ENCODE measurements at regions not wholly inside any gene's neighbourhood (a gene's known extent, or its start where the extent isn't known, plus 50 kb on each side); places are given as distances from the start of the nearest gene placed in this dataset.

GRCh38 chr2:19667536-19667949 is 234.2 kb downstream of the TTC32 start (continued):
- TF ChIP-seq MEIS1 (CRISPR knock-in tag; IDR thresholded peaks at IDR 0.05; ENCODE audit: borderline replicate concordance) (no peak), ZNF292 (tag by site-specific recombination; IDR thresholded peaks at IDR 0.05; ENCODE audit: borderline replicate concordance, low read depth) (no peak), KLF7 (tag by site-specific recombination; IDR thresholded peaks at IDR 0.05; ENCODE audit: borderline replicate concordance) (0 out of 2 replicates have a peak, but pooled peaks have one; percentile 55), ZNF394 (tag by site-specific recombination; IDR thresholded peaks at IDR 0.05; ENCODE audit: borderline replicate concordance) (peak; percentile 28; the same call in 1 of the 2 replicates), SCRT1 (tag by site-specific recombination; IDR thresholded peaks at IDR 0.05; ENCODE audit: borderline replicate concordance) (peak; percentile 89), ZSCAN30 (tag by site-specific recombination; IDR thresholded peaks at IDR 0.05) (peak; percentile 94), ZNF148 (tag by site-specific recombination; IDR thresholded peaks at IDR 0.05; ENCODE audit: borderline replicate concordance) (no peak), ZNF548 (tag by site-specific recombination; IDR thresholded peaks at IDR 0.05) (no peak), ZFP41 (tag by site-specific recombination; IDR thresholded peaks at IDR 0.05; ENCODE audit: borderline replicate concordance) (no peak), ZFHX2 (tag by site-specific recombination; conservative IDR thresholded peaks at IDR 0.05) (no peak), ZNF23 (tag by site-specific recombination; IDR thresholded peaks at IDR 0.05; ENCODE audit: borderline replicate concordance) (no peak), ZNF747 (tag by site-specific recombination; IDR thresholded peaks at IDR 0.05) (no peak), HOXD13 (CRISPR knock-in tag; IDR thresholded peaks at IDR 0.05; ENCODE audit: borderline replicate concordance) (peak; percentile 95), ZNF184 (tag by site-specific recombination; IDR thresholded peaks at IDR 0.05) (no peak), ZBTB6 (tag by site-specific recombination; IDR thresholded peaks at IDR 0.05) (no peak), ZNF791 (tag by site-specific recombination; IDR thresholded peaks at IDR 0.05) (no peak), ZBTB10 (tag by site-specific recombination; IDR thresholded peaks at IDR 0.05) (no peak), REPIN1 (tag by site-specific recombination; IDR thresholded peaks at IDR 0.05; ENCODE audit: low read depth) (no peak), ZNF623 (tag by site-specific recombination; IDR thresholded peaks at IDR 0.05) (no peak), ZNF544 (tag by site-specific recombination; IDR thresholded peaks at IDR 0.05) (no peak), FEZF1 (tag by site-specific recombination; IDR thresholded peaks at IDR 0.05) (peak; percentile 99), PATZ1 (tag by site-specific recombination; IDR thresholded peaks at IDR 0.05) (peak; percentile 68), ZNF132 (tag by site-specific recombination; IDR thresholded peaks at IDR 0.05; ENCODE audit: borderline replicate concordance) (no peak), ZNF600 (tag by site-specific recombination; IDR thresholded peaks at IDR 0.05) (no peak), ZNF626 (tag by site-specific recombination; IDR thresholded peaks at IDR 0.05) (no peak), GLIS2 (tag by site-specific recombination; IDR thresholded peaks at IDR 0.05) (peak; percentile 66), BCL11B (tag by site-specific recombination; IDR thresholded peaks at IDR 0.05; ENCODE audit: low read depth) (peak; percentile 70; the same call in 1 of the 2 replicates), ZNF48 (tag by site-specific recombination; IDR thresholded peaks at IDR 0.05) (no peak), ZNF555 (tag by site-specific recombination; conservative IDR thresholded peaks at IDR 0.05) (no peak), ZNF76 (tag by site-specific recombination; IDR thresholded peaks at IDR 0.05; ENCODE audit: borderline replicate concordance, low read depth) (peak; percentile 28; the same call in 1 of the 2 replicates)
- TF ChIP-seq, protein P1, sequence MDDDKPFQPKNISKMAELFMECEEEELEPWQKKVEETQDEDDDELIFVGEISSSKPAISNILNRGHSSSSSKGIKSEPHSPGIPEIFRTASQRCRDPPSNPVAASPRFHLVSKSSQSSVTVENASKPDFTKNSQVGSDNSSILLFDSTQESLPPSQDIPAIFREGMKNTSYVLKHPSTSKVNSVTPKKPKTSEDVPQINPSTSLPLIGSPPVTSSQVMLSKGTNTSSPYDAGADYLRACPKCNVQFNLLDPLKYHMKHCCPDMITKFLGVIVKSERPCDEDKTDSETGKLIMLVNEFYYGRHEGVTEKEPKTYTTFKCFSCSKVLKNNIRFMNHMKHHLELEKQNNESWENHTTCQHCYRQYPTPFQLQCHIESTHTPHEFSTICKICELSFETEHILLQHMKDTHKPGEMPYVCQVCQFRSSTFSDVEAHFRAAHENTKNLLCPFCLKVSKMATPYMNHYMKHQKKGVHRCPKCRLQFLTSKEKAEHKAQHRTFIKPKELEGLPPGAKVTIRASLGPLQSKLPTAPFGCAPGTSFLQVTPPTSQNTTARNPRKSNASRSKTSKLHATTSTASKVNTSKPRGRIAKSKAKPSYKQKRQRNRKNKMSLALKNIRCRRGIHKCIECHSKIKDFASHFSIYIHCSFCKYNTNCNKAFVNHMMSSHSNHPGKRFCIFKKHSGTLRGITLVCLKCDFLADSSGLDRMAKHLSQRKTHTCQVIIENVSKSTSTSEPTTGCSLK (tag by site-specific recombination; IDR thresholded peaks at IDR 0.05): no peak
